Fibroblast of upper back skin (primary cell): ENCODE measurements at regions not wholly inside any gene's neighbourhood (a gene's known extent, or its start where the extent isn't known, plus 50 kb on each side); places are given as distances from the start of the nearest gene placed in this dataset.

ENCODE experiments used
- DNase-seq: peaks from one replicate; pipeline ENCODE4 v3.0.0-alpha.2; 2013

DNA sequence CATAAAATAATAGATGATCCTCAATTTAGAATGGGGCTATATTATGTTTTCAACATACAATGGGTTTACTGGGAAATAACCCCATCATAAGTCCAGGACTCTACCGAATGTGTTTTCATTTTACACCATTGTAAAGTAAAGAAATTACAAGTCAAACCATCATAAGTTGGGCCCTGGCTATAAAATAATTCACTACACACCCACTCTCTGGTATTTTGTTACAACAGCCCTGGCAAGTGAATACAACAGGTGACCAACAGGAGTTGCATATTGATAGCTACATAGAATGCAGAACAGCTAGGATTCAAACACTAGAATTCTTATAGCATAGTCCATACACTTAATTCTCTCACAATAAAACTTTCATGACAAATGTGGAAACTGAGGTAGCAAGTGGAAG, 673.0 kb upstream of the CA10 start:
- no peak for DNase-seq

GRCh38 chr17:52828621-52829020, 670.1 kb upstream of the CA10 start:
- DNase-seq: no peak

DNA sequence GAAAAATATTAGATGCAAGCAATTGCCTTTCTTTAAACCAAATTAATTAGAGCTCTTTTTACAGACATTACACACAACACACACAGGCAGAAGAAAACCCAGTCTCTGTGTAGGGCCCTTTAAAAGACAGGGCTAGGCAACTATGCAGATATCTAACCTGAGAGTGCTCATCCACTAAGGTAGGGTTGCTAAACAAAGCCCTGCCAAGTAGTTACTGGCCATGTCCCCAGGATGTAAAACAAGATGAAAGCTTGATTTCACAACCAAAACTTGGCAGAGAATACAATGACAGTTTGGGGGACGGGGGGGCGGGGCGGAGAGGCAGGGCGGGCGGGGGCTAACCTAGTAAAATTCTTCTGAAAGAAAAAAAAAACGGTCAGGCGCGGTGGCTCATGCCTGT, 669.0 kb upstream of the CA10 start:
- DNase-seq: no peak

DNA sequence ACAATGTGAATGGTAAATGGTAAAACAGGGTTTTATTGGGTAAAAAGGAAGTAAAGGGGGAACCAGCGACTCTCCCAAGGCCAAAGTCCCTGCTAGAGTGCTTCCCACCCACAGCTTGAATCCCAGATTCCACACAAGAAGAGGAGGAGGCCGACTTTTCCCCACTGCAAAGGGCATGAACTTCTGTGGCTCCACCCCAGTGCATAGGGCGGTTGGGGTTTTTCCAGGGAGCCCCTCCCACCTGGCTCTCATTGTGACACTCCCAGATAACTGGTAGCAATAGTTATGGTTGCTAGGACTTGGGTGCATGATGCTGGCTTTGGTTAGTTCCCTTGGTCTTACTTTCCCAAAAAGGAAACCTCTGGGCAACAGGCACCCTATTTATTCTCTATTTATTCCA, 666.0 kb upstream of the CA10 start:
- DNase-seq: no peak

DNA sequence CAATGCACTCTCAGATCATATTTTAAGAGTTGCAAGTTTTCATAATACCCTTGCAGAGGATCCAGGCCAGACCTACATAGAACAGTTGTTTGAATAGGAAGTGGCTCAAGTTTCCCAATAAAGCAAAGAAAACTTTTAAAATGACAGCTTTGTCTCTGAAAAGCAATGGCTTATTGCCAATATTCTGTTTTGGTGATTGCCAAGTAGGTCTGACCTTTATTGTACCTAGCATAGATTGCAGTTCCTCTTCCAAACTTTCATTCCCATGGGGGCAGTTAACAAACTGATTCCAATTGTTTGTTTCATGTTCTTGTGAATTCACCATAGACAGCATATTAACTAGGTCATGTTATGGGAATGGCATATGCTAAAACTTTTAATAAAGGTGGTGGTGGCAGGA, 664.6 kb upstream of the CA10 start:
- DNase-seq: no peak

GRCh38 chr17:52790359-52790955, 631.9 kb upstream of the CA10 start:
- no peak for DNase-seq

DNA sequence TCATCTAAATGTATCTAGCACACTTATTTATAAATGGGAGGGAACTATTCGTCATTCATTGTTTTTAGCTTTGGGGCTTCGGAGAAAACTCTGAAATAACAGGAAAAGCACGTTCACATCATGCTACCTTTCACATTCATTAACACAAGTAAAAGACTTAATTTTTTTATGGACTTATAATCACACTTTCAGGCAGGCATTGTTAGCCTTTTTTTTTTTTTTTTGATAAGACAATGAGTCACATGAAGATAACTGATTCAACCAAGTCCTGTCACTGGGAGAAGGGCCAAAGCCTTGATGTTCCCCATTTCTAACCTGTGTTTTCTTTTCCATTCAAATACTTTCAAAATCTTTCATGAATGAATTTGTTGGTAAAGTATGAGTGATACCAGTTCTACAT, 631.3 kb upstream of the CA10 start:
- DNase-seq: no peak

DNA sequence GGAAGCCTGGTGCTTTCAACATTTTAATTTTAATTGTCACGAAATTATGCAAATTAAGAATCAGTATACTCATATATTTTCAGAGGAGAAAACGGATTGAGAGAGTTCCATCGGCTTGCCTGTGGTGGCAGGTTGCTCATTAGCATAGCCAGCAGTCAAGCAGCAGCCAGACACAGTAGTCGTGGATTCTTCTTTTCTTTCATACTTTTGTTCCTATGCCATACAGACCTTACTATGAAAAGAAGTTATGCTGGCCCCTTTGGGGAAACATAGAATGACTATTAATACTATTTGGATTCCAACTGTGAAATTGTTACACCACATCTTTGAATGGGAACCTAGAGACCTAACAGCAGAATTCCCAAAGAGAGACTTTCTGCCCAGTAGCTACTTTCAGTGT, 617.7 kb upstream of the CA10 start:
- no peak for DNase-seq

DNA sequence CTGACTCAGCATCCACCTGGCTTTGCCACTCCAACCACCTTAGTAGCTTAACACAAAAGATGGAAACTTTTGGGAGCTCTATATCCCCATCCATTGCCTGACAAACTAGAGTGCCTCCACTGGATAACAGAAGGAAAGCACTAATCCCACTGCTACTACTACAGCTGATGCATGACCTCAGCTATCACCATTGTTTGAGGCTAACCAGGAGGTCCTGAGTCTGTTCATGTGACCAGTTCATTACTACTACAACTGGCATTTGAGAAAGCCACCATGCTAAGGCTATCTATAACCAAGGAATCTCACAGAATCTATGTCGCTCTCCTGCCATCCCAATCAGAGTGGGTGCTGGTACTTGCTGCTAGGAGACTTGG, 604.3 kb upstream of the CA10 start:
- DNase-seq: no peak

DNA sequence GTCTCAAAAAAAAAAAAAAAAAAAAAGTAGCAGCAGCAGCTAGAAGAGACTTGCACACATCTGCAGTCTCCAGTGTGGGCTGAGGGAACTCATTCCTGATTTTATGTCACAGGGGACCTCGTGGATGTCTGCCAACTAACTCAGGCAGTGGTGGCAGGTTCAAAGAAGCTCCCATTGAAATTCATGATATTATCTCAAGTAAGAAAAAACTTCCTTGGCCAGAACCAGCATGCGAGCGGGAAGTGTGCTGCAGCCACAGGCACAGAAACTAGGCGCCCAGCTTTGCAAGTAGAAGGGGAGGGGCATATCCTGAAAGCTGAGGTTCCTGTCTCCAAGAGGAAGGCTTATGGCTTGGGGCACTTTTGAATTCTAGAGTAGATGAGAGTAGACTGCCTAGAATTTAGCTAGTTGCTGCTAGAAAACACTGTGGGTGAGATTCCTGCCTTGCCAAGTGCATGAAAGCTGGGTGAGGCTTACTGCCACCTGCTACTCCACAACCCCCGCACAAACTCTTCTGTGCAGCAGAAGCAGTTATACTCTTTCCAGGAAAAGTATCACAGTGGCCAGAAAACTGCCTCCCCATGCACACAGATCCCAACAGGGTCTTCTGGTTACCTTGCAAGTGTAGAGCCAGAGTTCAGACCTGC, 603.8 kb upstream of the CA10 start:
- no peak for DNase-seq

- no peak for DNase-seq
Observed at GRCh38 chr17:52759864-52760263, 601.4 kb upstream of the CA10 start.

DNA sequence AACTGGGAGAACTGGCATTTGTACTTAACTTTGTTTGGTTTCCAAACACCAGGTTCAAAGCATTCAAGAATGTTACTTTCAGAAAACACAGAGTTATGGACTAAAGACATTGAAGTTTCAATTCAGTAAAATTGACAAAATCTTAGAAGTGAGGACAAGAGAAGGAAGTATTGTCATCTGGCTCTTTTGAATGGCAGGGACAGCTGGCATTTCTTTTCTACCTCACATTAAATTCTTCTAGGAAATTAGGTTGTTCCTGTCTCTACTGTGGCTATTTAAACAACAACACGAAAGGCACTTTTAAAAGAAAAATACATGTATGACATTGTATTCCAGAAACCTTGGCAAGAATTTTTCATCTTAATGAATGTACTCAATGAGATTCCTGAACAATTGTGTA, 600.0 kb upstream of the CA10 start:
- no peak for DNase-seq

DNA sequence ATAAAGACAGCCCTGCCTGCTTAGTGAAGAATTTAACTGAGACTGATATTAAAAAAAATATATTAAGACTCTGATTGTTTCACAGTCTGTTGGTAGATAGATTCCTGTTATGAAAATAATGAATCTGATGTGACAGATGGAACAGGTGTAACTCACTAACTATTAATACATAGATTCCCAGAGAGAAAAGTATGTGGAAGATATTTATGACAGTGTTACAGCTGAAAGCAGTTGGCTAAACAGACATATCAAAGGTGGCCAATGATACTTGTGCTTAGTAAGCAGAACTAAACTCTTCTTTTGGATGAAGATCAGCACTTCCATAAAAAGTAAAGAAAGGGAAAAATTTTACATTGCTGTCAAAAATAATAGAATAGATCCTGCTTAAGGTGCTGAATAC, 598.2 kb upstream of the CA10 start:
- DNase-seq: no peak

DNA sequence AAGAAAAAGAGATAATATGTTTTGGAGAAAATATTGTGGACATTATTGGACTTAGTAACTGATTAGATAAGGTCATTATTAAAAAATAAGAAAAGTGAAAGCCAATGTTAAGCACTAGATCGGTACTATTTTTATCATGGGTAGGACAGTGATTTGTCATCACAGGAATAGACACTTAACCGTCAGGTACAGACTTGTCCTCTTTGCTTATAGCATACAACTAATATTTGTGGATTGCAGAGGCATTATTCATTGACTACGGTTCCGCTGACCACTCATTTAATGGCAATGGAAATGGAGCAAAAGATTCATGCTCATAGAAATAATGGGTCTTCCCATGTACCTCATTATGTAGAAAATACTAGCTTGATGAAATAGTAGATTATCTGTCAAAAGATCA, 596.3 kb upstream of the CA10 start:
- no peak for DNase-seq

DNA sequence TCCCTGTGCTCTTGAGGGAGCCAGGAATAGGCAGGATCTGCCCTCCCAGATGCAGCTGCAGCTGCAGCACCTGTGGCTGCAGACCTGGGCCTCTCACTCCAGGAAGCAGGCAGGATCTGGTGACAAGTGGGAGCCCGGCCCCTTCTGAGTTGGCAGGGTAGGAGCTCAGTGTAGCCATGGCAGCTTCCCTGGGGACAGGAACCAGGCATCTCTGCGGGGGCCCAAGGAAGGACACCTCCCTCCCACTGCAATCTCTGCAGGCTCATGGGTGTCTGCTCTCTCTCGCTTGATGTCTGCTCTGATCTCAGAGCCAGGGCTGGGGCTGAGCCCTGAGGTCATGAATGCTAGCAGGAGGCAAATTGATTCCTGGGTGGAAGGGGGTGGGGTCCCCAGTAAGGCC, 592.5 kb upstream of the CA10 start:
- no peak for DNase-seq

DNA sequence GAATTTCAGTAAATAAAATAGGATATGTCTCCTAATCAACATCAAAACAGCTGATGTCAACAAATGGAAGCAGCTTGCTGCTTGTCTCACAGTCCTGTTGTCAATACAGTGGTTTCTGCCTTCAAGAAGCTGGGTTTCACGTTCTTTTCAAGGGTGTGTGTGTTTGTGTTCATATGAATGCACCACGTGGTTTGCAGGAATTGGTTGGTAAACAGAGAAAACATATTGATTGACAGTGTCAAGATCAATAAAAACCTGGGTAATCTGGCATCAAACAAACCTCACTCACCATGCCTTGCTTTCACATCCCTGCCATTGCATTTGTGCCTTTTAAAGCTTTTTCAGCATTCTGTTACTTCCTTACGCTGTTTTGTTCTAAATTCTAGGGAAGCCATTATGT, 585.7 kb upstream of the CA10 start:
- DNase-seq: no peak

- DNase-seq: no peak
Observed at GRCh38 chr17:52740006-52740405, 581.5 kb upstream of the CA10 start.

- no peak for DNase-seq
Observed at GRCh38 chr17:52738791-52739190, 580.3 kb upstream of the CA10 start.

GRCh38 chr17:52737071-52737470, 578.6 kb upstream of the CA10 start:
- DNase-seq: no peak

GRCh38 chr17:52732841-52733240, 574.3 kb upstream of the CA10 start:
- DNase-seq: no peak

DNA sequence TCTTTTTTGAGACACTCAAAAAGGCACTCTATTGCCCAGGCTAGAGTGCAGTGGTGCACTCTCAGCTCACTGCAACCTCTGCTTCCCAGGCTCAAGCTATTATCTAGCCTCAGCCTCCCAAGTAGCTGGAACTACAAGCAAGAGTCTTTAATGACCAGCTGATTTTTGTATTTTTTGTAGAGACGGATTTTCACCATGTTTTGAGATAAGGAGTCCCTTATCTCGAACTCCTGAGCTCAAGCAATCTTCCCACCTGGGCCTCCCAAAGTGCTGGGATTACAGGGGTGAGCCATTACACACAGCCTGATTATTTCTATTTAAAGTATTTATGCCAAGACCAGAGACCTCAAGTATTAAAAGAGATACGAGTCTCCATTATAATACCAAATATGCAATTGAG, 566.1 kb upstream of the CA10 start:
- DNase-seq: no peak

GRCh38 chr17:52721910-52722309, 563.4 kb upstream of the CA10 start:
- no peak for DNase-seq

- DNase-seq: no peak
Observed at GRCh38 chr17:52710363-52710901, 551.9 kb upstream of the CA10 start.

- DNase-seq: no peak
Observed at GRCh38 chr17:52709724-52710123, 551.2 kb upstream of the CA10 start.

GRCh38 chr17:52696362-52696761, 537.8 kb upstream of the CA10 start:
- no peak for DNase-seq
